T-helper 17 cell (primary cell): ENCODE measurements at regions not wholly inside any gene's neighbourhood (a gene's known extent, or its start where the extent isn't known, plus 50 kb on each side); places are given as distances from the start of the nearest gene placed in this dataset.

ENCODE experiments used
- ATAC-seq: fragments of 150-1000 bp; cut with Tn5 transposase; 2 replicates; pipeline ENCODE4 v1.10.0; 2021; ENCODE audit warnings: mild to moderate bottlenecking, moderate library complexity
- DNase-seq, 3 donors: peaks; one replicate each; pipeline versions ENCODE4 v3.0.0 to v3.0.0-alpha.2; 2020 to 2021
- H3K9me3 ChIP-seq: one replicate; pipeline ENCODE4 v1.7.0; 2013; ENCODE audit warnings: low read length, mild to moderate bottlenecking; ENCODE audit not compliant: control insufficient read depth, poor library complexity, severe bottlenecking
- H3K27ac Mint-ChIP-seq: one replicate; pipeline ENCODE4 v1.8.0; 2022; ENCODE audit warnings: mild to moderate bottlenecking, moderate library complexity, mixed read lengths
- H3K27me3 Mint-ChIP-seq: one replicate; pipeline ENCODE4 v1.8.0; 2022; ENCODE audit warnings: mixed read lengths
- H3K36me3 Mint-ChIP-seq: one replicate; pipeline ENCODE4 v1.8.0; 2022; ENCODE audit warnings: low read depth, mixed read lengths
- H3K4me1 Mint-ChIP-seq: one replicate; pipeline ENCODE4 v1.8.0; 2022; ENCODE audit warnings: mild to moderate bottlenecking, mixed read lengths
- H3K4me3 Mint-ChIP-seq: one replicate; pipeline ENCODE4 v1.8.0; 2022; ENCODE audit warnings: mild to moderate bottlenecking, moderate library complexity, mixed read lengths

- DNase-seq, result no peak
- Mint-ChIP-seq H3K4me1 (no peaks in the 10 kb centered on the region), H3K36me3 (peaks cover 4% of the 10 kb centered on the region), H3K27me3 (peaks cover 32% of the 10 kb centered on the region), H3K27ac (no peak overlapping the region), H3K4me3 (no peak overlapping the region)
- no peaks in the 10 kb centered on the region for H3K9me3 ChIP-seq
- ATAC-seq, result no peak
Measured at GRCh38 chr1:55689800-55690199, 474.6 kb upstream of the USP24 start.

DNA sequence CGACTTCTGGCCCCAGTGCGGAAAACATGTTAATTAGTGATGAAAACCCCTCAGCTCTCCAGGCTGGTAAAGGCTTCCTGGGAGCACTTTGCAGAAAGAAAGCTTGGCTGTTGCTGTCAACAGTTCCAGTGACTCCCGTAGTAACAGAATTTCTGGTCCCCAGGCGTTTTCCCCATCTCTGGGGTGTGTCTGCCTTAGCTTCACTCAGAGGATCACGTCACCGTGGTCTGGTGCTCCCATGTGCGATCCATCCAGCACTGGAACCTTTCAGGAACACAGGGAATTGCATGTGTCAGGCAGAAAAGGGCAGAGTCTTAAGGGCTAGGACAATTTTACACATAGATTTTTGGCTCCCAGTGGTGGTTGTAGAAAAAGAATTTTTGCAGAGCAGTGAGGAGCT, 470.4 kb upstream of the USP24 start:
- H3K27ac Mint-ChIP-seq, result no peak overlapping the region
- H3K9me3 ChIP-seq, result no peaks in the 10 kb centered on the region
- DNase-seq, result no peak
- peaks cover 6% of the 10 kb centered on the region for H3K36me3 Mint-ChIP-seq
- no peaks in the 10 kb centered on the region for H3K4me1 Mint-ChIP-seq
- H3K27me3 Mint-ChIP-seq, result peaks cover 40% of the 10 kb centered on the region
- no peak for ATAC-seq
- H3K4me3 Mint-ChIP-seq, result no peak overlapping the region

GRCh38 chr1:55684131-55684650, 469.0 kb upstream of the USP24 start:
- no peak for DNase-seq
- peaks cover 32% of the 10 kb centered on the region for H3K27me3 Mint-ChIP-seq
- no peak for ATAC-seq
- no peak overlapping the region for H3K27ac Mint-ChIP-seq
- no peak overlapping the region for H3K4me3 Mint-ChIP-seq
- peaks cover 6% of the 10 kb centered on the region for H3K36me3 Mint-ChIP-seq
- H3K4me1 Mint-ChIP-seq, result no peaks in the 10 kb centered on the region
- H3K9me3 ChIP-seq, result no peaks in the 10 kb centered on the region

DNA sequence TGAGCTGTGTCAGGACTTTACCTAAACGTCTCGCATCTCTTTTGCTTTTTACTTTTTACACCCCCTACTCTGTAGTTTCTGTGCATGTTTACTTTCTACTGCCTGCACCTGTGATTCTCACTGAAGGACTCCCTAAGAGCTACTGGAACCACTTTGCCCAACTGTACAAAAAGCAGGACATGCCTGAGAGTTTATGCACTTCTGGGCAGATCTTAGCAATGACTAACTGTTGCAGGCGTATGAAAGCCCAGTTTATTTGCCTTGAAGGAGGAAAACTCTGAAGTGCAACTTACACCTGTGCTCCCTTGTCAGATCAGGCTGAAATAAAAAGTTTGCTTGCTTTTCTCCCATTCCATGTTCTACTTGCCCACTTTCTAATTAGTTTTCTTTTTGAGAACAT, 467.0 kb upstream of the USP24 start:
- no peak overlapping the region for H3K27ac Mint-ChIP-seq
- no peaks in the 10 kb centered on the region for H3K4me1 Mint-ChIP-seq
- DNase-seq (no peak), ATAC-seq (no peak)
- H3K27me3 Mint-ChIP-seq, result peaks cover 35% of the 10 kb centered on the region
- peaks cover 2% of the 10 kb centered on the region for H3K36me3 Mint-ChIP-seq
- H3K4me3 Mint-ChIP-seq, result no peak overlapping the region
- H3K9me3 ChIP-seq, result no peaks in the 10 kb centered on the region

DNA sequence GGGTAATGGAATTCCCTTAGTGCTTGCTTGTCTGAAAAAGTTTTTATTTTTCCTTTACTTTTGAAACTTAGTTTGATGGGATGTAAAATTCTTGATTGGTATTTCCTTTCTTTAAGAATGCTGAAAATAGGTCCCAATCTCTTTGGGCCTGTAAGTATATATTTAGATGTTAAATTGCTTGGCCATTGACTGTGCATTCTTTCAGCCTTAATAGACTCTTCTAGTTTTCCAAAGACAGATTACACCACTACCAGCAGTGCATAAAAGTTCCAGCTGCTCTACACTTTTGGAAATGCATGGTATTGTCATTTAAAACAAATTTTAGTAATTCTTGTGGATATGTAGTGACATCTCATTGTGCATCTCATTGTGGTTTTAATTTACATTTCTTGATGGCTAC, 464.8 kb upstream of the USP24 start:
- H3K4me1 Mint-ChIP-seq, result no peaks in the 10 kb centered on the region
- H3K4me3 Mint-ChIP-seq, result no peak overlapping the region
- no peak overlapping the region for H3K27ac Mint-ChIP-seq
- no peaks in the 10 kb centered on the region for H3K9me3 ChIP-seq
- no peak for DNase-seq
- no peak for ATAC-seq
- peaks cover 2% of the 10 kb centered on the region for H3K36me3 Mint-ChIP-seq
- peaks cover 30% of the 10 kb centered on the region for H3K27me3 Mint-ChIP-seq

- Mint-ChIP-seq H3K27ac (no peak overlapping the region), H3K36me3 (no peaks in the 10 kb centered on the region), H3K4me3 (no peak overlapping the region), H3K4me1 (no peaks in the 10 kb centered on the region), H3K27me3 (peaks cover 14% of the 10 kb centered on the region)
- ATAC-seq, result no peak
- H3K9me3 ChIP-seq, result no peaks in the 10 kb centered on the region
- DNase-seq, result no peak
Measured at GRCh38 chr1:55673416-55673815, 458.3 kb upstream of the USP24 start.

DNA sequence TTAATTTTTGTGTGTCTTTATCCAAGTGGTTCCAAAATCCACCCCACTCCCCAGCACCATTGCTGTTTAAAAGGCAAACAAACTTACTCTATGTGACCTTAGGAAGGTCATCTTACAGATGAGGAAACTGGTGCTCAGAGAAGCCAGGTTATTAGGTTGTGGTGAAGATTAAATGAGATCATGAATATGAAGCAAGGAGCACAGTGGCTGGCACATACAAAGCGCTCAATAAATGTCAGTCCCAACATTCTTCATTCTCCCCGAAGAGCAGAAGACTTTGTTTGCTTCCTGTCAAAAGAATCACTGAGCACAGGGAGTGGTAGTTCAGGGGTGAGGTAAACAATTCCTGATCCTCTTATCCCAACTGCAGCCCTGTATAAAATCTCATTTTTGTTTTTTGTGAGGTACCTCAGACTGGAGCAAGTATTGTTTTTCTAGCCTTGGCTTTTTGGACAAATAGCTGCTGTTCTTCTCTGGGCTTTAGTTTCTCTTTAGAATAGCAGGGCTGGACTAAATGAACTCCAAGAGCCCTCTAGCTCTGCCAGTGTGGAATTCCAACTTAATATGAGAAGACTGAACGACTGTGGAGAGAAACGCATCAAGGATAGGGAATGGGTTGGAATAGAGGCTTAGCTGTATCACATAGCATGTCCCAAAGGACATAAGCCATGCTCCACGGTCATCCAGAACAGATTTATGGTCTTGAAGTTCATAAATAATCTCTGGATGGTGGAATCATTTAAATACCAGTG, 455.3 kb upstream of the USP24 start:
- DNase-seq (no peak), ATAC-seq (no peak)
- no peaks in the 10 kb centered on the region for H3K9me3 ChIP-seq
- H3K36me3 Mint-ChIP-seq, result no peaks in the 10 kb centered on the region
- no peaks in the 10 kb centered on the region for H3K4me1 Mint-ChIP-seq
- H3K4me3 Mint-ChIP-seq, result no peak overlapping the region
- no peak overlapping the region for H3K27ac Mint-ChIP-seq
- H3K27me3 Mint-ChIP-seq, result peaks cover 5% of the 10 kb centered on the region

DNA sequence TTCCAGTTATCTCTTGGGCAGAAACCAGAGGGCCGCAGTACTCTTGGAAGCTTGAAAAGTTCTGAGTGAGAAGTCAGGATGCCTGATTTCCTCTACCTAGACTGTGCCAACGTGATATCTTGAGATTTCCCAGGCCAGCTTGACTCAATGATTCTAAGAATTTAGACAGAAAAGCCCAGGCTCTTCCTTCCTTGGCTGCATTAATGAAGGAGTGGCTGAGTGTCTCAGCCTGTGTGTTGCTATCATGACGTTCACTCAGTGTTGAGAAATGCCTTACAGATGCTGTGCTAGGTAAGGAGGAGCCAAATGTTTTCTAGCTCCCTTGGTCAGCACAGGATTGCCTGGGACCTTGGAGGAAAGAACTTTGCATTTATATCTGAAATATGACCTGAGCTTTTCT, 454.1 kb upstream of the USP24 start:
- no peaks in the 10 kb centered on the region for H3K36me3 Mint-ChIP-seq
- no peak for DNase-seq
- peaks cover 5% of the 10 kb centered on the region for H3K27me3 Mint-ChIP-seq
- H3K9me3 ChIP-seq, result no peaks in the 10 kb centered on the region
- H3K27ac Mint-ChIP-seq, result no peak overlapping the region
- H3K4me3 Mint-ChIP-seq, result no peak overlapping the region
- no peaks in the 10 kb centered on the region for H3K4me1 Mint-ChIP-seq
- no peak for ATAC-seq

DNA sequence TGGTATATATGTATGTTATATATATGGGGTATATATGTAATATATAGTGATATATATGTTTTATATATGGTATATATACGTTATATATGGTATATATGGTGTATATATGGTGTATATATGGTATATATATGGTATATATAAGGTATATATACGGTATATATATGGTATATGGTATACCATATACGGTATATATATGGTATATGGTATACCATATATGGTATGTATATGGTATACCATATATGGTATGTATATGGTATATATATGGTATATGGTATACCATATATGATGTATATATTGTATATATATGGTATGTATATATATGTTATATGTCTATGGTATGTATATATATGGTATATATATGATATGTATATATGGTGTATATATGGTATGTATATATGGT, 447.7 kb upstream of the USP24 start:
- Mint-ChIP-seq H3K27me3 (peaks cover 7% of the 10 kb centered on the region), H3K4me1 (no peaks in the 10 kb centered on the region), H3K4me3 (no peak overlapping the region), H3K27ac (no peak overlapping the region), H3K36me3 (no peaks in the 10 kb centered on the region)
- no peaks in the 10 kb centered on the region for H3K9me3 ChIP-seq
- DNase-seq (no peak), ATAC-seq (no peak)

GRCh38 chr1:55658917-55659316, 443.8 kb upstream of the USP24 start:
- no peaks in the 10 kb centered on the region for H3K36me3 Mint-ChIP-seq
- ATAC-seq (no peak), DNase-seq (no peak)
- H3K27ac Mint-ChIP-seq, result no peak overlapping the region
- H3K27me3 Mint-ChIP-seq, result peaks cover 23% of the 10 kb centered on the region
- no peaks in the 10 kb centered on the region for H3K9me3 ChIP-seq
- no peaks in the 10 kb centered on the region for H3K4me1 Mint-ChIP-seq
- H3K4me3 Mint-ChIP-seq, result no peak overlapping the region

- Mint-ChIP-seq H3K36me3 (no peaks in the 10 kb centered on the region), H3K4me3 (no peak overlapping the region), H3K27ac (no peak overlapping the region), H3K27me3 (peaks cover 28% of the 10 kb centered on the region), H3K4me1 (no peaks in the 10 kb centered on the region)
- DNase-seq (no peak), ATAC-seq (no peak)
- no peaks in the 10 kb centered on the region for H3K9me3 ChIP-seq
Measured at GRCh38 chr1:55654750-55655149, 439.6 kb upstream of the USP24 start.

DNA sequence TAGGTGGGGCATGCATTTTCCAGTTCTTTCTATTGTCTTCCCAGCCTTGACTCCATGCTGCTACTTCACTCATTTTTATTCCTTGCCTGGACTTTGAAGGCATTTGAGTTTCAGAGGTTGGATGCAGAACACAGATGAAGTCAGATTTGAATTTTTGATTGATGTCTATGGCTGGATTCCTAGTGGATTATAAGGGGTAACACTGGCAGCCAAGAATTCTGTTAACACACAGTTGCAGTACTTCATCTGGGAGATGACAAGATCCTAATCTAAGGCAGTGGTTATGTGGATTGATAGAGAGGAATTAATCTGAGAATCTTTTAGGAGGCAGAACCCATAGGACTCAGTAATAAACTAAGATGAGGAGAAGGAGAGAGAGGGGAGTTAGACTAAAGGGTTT, 439.0 kb upstream of the USP24 start:
- Mint-ChIP-seq H3K27me3 (peaks cover 28% of the 10 kb centered on the region), H3K4me1 (no peaks in the 10 kb centered on the region), H3K36me3 (no peaks in the 10 kb centered on the region), H3K27ac (no peak overlapping the region), H3K4me3 (no peak overlapping the region)
- ATAC-seq (no peak), DNase-seq (no peak)
- no peaks in the 10 kb centered on the region for H3K9me3 ChIP-seq

DNA sequence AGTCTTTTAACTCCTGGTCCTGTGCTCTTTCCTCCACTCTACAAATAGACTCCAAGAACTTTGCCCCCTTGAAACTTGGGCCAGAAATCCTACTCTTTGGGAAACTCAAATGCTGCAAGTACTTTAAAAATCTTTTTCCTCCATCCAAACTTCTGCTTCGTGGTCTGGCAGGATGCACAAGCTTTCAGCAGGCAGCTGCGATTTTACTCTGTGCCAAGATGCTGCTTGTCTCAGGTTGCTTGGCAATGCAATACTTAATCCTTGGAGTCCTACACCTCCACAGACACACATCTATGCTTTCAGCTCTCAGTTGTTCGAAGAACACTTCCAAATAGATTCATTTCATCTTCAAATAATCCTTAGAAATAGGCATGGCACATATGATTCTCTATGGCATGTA, 435.3 kb upstream of the USP24 start:
- ATAC-seq (no peak), DNase-seq (no peak)
- H3K36me3 Mint-ChIP-seq, result no peaks in the 10 kb centered on the region
- no peaks in the 10 kb centered on the region for H3K4me1 Mint-ChIP-seq
- H3K4me3 Mint-ChIP-seq, result no peak overlapping the region
- H3K27ac Mint-ChIP-seq, result no peak overlapping the region
- no peaks in the 10 kb centered on the region for H3K9me3 ChIP-seq
- H3K27me3 Mint-ChIP-seq, result peaks cover 16% of the 10 kb centered on the region

DNA sequence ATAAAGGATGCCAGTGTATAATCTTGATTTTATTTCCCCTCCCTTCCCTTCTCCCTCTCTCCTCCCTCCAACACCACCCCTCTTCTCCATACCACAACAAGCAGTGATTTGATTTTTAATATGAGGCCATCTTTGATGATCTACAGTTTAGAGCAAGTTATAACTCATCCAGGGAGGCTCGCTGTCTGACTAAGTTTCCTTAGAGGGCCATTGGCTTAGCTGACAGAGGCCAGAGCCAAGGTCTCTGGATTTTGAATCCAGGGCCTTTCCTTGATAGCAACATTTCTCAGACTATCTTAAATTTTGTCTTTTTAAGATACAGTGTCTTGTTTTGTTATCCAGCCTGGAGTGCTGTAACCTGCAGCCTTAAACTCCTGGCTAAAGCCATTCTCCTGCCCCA, 431.0 kb upstream of the USP24 start:
- H3K9me3 ChIP-seq, result no peaks in the 10 kb centered on the region
- no peak overlapping the region for H3K4me3 Mint-ChIP-seq
- H3K27ac Mint-ChIP-seq, result no peak overlapping the region
- H3K27me3 Mint-ChIP-seq, result peaks cover 5% of the 10 kb centered on the region
- ATAC-seq (no peak), DNase-seq (no peak)
- H3K4me1 Mint-ChIP-seq, result no peaks in the 10 kb centered on the region
- H3K36me3 Mint-ChIP-seq, result no peaks in the 10 kb centered on the region
